ENCODE measurements at regions not wholly inside any gene's neighbourhood (a gene's known extent, or its start where the extent isn't known, plus 50 kb on each side); places are given as distances from the start of the nearest gene placed in this dataset.

DNA sequence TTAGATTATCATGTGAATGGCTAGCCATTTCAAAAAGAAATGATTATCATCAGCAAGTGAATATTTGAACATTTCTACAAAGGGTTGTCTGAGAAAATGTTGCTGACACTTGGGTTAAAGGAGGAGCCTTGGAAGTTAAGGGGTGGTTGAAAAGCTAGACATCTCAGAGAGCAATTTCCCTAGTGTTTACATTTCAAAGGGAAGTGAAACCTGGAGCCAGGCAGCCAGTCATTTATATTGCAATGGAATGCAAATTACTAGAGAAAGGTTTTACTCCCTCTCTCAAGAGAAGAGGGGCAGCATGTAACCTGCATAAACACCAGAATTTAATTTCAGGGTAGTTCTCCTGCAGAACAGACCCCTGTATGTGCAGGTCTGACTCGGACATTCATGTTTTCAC lies 279.0 kb downstream of the SLC16A7 start:
- H3K4me3 ChIP-seq (replicated peaks; ENCODE audit: insufficient read depth, low read length), result no peak overlapping the region
- H3K27me3 ChIP-seq (ENCODE audit: insufficient read depth, poor library complexity, severe bottlenecking), result no peaks in the 10 kb centered on the region
- TF ChIP-seq SPI1 (IDR thresholded peaks at IDR 0.05; ENCODE audit: borderline replicate concordance, low read depth) (no peak), GABPA (IDR thresholded peaks at IDR 0.05; ENCODE audit: low read depth) (no peak), POLR2AphosphoS5 (IDR thresholded peaks at IDR 0.05; ENCODE audit: low read depth) (no peak)
- TF ChIP-seq, protein P1, sequence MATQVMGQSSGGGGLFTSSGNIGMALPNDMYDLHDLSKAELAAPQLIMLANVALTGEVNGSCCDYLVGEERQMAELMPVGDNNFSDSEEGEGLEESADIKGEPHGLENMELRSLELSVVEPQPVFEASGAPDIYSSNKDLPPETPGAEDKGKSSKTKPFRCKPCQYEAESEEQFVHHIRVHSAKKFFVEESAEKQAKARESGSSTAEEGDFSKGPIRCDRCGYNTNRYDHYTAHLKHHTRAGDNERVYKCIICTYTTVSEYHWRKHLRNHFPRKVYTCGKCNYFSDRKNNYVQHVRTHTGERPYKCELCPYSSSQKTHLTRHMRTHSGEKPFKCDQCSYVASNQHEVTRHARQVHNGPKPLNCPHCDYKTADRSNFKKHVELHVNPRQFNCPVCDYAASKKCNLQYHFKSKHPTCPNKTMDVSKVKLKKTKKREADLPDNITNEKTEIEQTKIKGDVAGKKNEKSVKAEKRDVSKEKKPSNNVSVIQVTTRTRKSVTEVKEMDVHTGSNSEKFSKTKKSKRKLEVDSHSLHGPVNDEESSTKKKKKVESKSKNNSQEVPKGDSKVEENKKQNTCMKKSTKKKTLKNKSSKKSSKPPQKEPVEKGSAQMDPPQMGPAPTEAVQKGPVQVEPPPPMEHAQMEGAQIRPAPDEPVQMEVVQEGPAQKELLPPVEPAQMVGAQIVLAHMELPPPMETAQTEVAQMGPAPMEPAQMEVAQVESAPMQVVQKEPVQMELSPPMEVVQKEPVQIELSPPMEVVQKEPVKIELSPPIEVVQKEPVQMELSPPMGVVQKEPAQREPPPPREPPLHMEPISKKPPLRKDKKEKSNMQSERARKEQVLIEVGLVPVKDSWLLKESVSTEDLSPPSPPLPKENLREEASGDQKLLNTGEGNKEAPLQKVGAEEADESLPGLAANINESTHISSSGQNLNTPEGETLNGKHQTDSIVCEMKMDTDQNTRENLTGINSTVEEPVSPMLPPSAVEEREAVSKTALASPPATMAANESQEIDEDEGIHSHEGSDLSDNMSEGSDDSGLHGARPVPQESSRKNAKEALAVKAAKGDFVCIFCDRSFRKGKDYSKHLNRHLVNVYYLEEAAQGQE (IDR thresholded peaks at IDR 0.05; ENCODE audit: insufficient replicate concordance, low read depth), result no peak
- TF ChIP-seq, protein P2, sequence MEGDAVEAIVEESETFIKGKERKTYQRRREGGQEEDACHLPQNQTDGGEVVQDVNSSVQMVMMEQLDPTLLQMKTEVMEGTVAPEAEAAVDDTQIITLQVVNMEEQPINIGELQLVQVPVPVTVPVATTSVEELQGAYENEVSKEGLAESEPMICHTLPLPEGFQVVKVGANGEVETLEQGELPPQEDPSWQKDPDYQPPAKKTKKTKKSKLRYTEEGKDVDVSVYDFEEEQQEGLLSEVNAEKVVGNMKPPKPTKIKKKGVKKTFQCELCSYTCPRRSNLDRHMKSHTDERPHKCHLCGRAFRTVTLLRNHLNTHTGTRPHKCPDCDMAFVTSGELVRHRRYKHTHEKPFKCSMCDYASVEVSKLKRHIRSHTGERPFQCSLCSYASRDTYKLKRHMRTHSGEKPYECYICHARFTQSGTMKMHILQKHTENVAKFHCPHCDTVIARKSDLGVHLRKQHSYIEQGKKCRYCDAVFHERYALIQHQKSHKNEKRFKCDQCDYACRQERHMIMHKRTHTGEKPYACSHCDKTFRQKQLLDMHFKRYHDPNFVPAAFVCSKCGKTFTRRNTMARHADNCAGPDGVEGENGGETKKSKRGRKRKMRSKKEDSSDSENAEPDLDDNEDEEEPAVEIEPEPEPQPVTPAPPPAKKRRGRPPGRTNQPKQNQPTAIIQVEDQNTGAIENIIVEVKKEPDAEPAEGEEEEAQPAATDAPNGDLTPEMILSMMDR (IDR thresholded peaks at IDR 0.05; ENCODE audit: insufficient read depth, low read length), result no peak
- DNase-seq (ENCODE audit: low read depth in 1 of 2, low spot score in 1 of 2), result no peak
- no peak overlapping the region for H3K27ac ChIP-seq (replicated peaks)

DNA sequence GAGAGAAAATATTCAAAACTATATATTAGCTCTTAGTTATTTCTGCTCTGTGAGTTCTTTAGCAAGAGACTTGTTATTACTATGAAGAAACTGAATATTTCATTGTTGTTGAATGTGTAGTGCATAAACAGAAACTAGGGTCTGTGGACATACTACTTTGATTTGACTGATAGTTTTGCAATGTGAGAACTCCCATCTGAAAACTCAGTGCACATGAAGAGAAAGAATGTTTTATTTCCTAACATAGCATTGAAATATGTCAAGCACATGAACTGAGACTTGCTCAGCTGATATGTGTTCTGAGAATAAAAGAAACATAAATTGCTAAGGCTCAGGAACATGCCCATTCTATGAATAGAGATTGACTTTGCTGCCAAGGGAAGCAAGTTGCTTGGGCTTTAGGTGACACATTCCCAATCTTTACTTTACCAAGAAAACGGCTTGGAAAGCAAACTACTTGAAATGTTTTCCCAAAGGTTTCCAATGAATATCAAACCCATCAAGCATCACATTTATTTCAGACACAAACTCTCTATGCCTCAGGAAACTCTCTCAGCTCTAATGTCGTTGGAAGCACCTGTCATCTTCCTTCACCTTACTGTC lies 290.4 kb downstream of the SLC16A7 start:
- no peak overlapping the region for H3K27ac ChIP-seq (replicated peaks)
- H3K4me3 ChIP-seq (replicated peaks; ENCODE audit: insufficient read depth, low read length), result no peak overlapping the region
- TF ChIP-seq, protein P1 (IDR thresholded peaks at IDR 0.05; ENCODE audit: insufficient replicate concordance, low read depth), result no peak
- TF ChIP-seq SPI1 (IDR thresholded peaks at IDR 0.05; ENCODE audit: borderline replicate concordance, low read depth) (no peak), POLR2AphosphoS5 (IDR thresholded peaks at IDR 0.05; ENCODE audit: low read depth) (no peak), GABPA (IDR thresholded peaks at IDR 0.05; ENCODE audit: low read depth) (no peak)
- TF ChIP-seq, protein P2 (IDR thresholded peaks at IDR 0.05; ENCODE audit: insufficient read depth, low read length), result no peak
- no peaks in the 10 kb centered on the region for H3K27me3 ChIP-seq (ENCODE audit: insufficient read depth, poor library complexity, severe bottlenecking)
- DNase-seq (ENCODE audit: low read depth in 1 of 2, low spot score in 1 of 2), result no peak

DNA sequence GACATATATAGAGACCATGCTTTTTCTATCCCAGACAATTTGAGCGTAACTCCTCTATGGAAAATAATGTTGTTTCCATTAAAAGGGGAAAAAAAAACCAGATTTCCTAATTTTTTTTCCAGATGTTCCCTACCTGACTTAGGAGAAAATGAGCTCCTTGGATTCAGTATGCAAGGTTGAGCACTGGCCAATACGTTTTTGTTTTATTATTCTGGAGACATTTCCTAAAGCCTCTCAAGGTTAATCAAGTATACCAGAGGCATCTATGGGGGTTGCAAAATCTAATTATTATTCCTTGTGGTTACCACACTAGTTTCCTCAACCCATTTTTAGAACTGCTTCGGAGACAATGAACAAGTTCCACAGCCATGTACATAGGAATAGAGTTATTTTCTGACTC lies 291.3 kb downstream of the SLC16A7 start:
- H3K4me3 ChIP-seq (replicated peaks; ENCODE audit: insufficient read depth, low read length), result no peak overlapping the region
- no peaks in the 10 kb centered on the region for H3K27me3 ChIP-seq (ENCODE audit: insufficient read depth, poor library complexity, severe bottlenecking)
- H3K27ac ChIP-seq (replicated peaks), result no peak overlapping the region
- TF ChIP-seq, protein P2 (IDR thresholded peaks at IDR 0.05; ENCODE audit: insufficient read depth, low read length), result no peak
- no peak for TF ChIP-seq SPI1 (IDR thresholded peaks at IDR 0.05; ENCODE audit: borderline replicate concordance, low read depth)
- TF ChIP-seq, protein P1 (IDR thresholded peaks at IDR 0.05; ENCODE audit: insufficient replicate concordance, low read depth), result no peak
- DNase-seq (ENCODE audit: low read depth in 1 of 2, low spot score in 1 of 2), result no peak
